ENCODE measurements at regions not wholly inside any gene's neighbourhood (a gene's known extent, or its start where the extent isn't known, plus 50 kb on each side); places are given as distances from the start of the nearest gene placed in this dataset.

- DNase-seq: no peak
- TF ChIP-seq CTCF (IDR thresholded peaks at IDR 0.05 in 4 of 5, conservative IDR thresholded peaks at IDR 0.05 in 1 of 5) (no peak), POLR2A (IDR thresholded peaks at IDR 0.05) (no peak)
- Histone ChIP-seq H3K27ac (no peak overlapping the region), H3K36me3 (no peaks in the 10 kb centered on the region), H3K4me3 (no peak overlapping the region), H3K9me3 (no peaks in the 10 kb centered on the region), H3K27me3 (no peaks in the 10 kb centered on the region), H3K4me1 (no peaks in the 10 kb centered on the region)
- intact Hi-C loops (cut with DNase I; ENCODE audit: low total_unique reads) (no loop called here), in situ Hi-C loops (cut with MboI; ENCODE audit: low sequenced_read_pairs in 4 of 4) (no loop called here)
- no peak for ATAC-seq
Measured at GRCh38 chr6:128754658-128755256, 128.2 kb upstream of the LAMA2 start.

- no peaks in the 10 kb centered on the region for H3K9me3 ChIP-seq
- H3K36me3 ChIP-seq: no peaks in the 10 kb centered on the region
- H3K27me3 ChIP-seq: no peaks in the 10 kb centered on the region
- DNase-seq (no peak), ATAC-seq (no peak)
- no peak overlapping the region for H3K4me3 ChIP-seq
- no peak overlapping the region for H3K27ac ChIP-seq
- TF ChIP-seq CTCF (IDR thresholded peaks at IDR 0.05 in 4 of 5, conservative IDR thresholded peaks at IDR 0.05 in 1 of 5): no peak
- TF ChIP-seq POLR2A (IDR thresholded peaks at IDR 0.05): no peak
- intact Hi-C loops (cut with DNase I; ENCODE audit: low total_unique reads): no loop called here
- in situ Hi-C loops (cut with MboI; ENCODE audit: low sequenced_read_pairs in 4 of 4): no loop called here
- H3K4me1 ChIP-seq: no peaks in the 10 kb centered on the region
Measured at GRCh38 chr6:128743974-128744765, 138.8 kb upstream of the LAMA2 start.

GRCh38 chr6:128742900-128743299 lies 140.0 kb upstream of the LAMA2 start:
- Histone ChIP-seq H3K9me3 (no peaks in the 10 kb centered on the region), H3K27ac (no peak overlapping the region), H3K27me3 (no peaks in the 10 kb centered on the region), H3K4me1 (no peaks in the 10 kb centered on the region), H3K4me3 (no peak overlapping the region), H3K36me3 (no peaks in the 10 kb centered on the region)
- no peak for DNase-seq
- no peak for ATAC-seq
- intact Hi-C loops (cut with DNase I; ENCODE audit: low total_unique reads): no loop called here
- TF ChIP-seq POLR2A (IDR thresholded peaks at IDR 0.05): no peak
- TF ChIP-seq CTCF (IDR thresholded peaks at IDR 0.05 in 4 of 5, conservative IDR thresholded peaks at IDR 0.05 in 1 of 5): no peak
- in situ Hi-C loops (cut with MboI; ENCODE audit: low sequenced_read_pairs in 4 of 4): no loop called here

- no peak overlapping the region for H3K4me3 ChIP-seq
- intact Hi-C loops (cut with DNase I; ENCODE audit: low total_unique reads) (no loop called here), in situ Hi-C loops (cut with MboI; ENCODE audit: low sequenced_read_pairs in 4 of 4) (no loop called here)
- no peak overlapping the region for H3K27ac ChIP-seq
- H3K27me3 ChIP-seq: no peaks in the 10 kb centered on the region
- no peak for TF ChIP-seq POLR2A (IDR thresholded peaks at IDR 0.05)
- no peak for TF ChIP-seq CTCF (IDR thresholded peaks at IDR 0.05 in 4 of 5, conservative IDR thresholded peaks at IDR 0.05 in 1 of 5)
- H3K4me1 ChIP-seq: no peaks in the 10 kb centered on the region
- H3K9me3 ChIP-seq: no peaks in the 10 kb centered on the region
- H3K36me3 ChIP-seq: no peaks in the 10 kb centered on the region
- ATAC-seq (no peak), DNase-seq (no peak)
Measured at GRCh38 chr6:128740951-128741350, 142.0 kb upstream of the LAMA2 start.
